Astrocyte (in vitro differentiated cells and primary cell): ENCODE measurements at regions not wholly inside any gene's neighbourhood (a gene's known extent, or its start where the extent isn't known, plus 50 kb on each side); places are given as distances from the start of the nearest gene placed in this dataset.
"Not testable (repeated sequence)": the region's sequence is repeated elsewhere in the genome, so short reads cannot be mapped to it uniquely, and the experiment has no call there.

Experiments used
- DNase-seq: peaks from one replicate; pipeline ENCODE4 v3.0.0-alpha.2; 2010; ENCODE audit warnings: low read depth
- FAIRE-seq: peaks from 2 replicates; lab custom pipeline; 2011; peaks lifted over from hg19 to GRCh38; lab: Jason Lieb, UNC
- H2AFZ ChIP-seq: 2 replicates; pipeline ENCODE4 v1.6.0; 2012; ENCODE audit warnings: low read depth, low read length, inconsistent platforms
- H3K27ac ChIP-seq: 2 replicates; pipeline ENCODE4 v1.5.1; 2011; ENCODE audit warnings: low read depth, low read length, inconsistent platforms
- H3K27me3 ChIP-seq: 2 replicates; pipeline ENCODE4 v1.6.0; 2011; ENCODE audit warnings: low read length, inconsistent platforms; ENCODE audit not compliant: insufficient read depth
- H3K36me3 ChIP-seq: 2 replicates; pipeline ENCODE4 v1.5.1; 2011; ENCODE audit warnings: low read length, inconsistent platforms; ENCODE audit not compliant: insufficient read depth
- H3K4me1 ChIP-seq: 2 replicates; pipeline ENCODE4 v1.5.1; 2011; ENCODE audit warnings: low read length, inconsistent platforms; ENCODE audit not compliant: insufficient read depth
- H3K4me2 ChIP-seq: 2 replicates; pipeline ENCODE4 v1.6.0; 2012; ENCODE audit warnings: low read length, inconsistent platforms
- H3K4me3 ChIP-seq: 2 replicates; pipeline ENCODE4 v1.5.1; 2011; ENCODE audit warnings: low read depth, mild to moderate bottlenecking, low read length, inconsistent platforms; ENCODE audit not compliant: insufficient read depth
- H3K79me2 ChIP-seq: 2 replicates; pipeline ENCODE4 v1.6.0; 2012; ENCODE audit warnings: mild to moderate bottlenecking, low read length, inconsistent platforms; ENCODE audit not compliant: insufficient read depth
- H3K9ac ChIP-seq: 2 replicates; pipeline ENCODE4 v1.6.0; 2012; ENCODE audit warnings: mild to moderate bottlenecking, low read length, inconsistent platforms
- H3K9me3 ChIP-seq: 2 replicates; pipeline ENCODE4 v1.5.1; 2012; ENCODE audit warnings: low read depth, mild to moderate bottlenecking, low read length, inconsistent platforms; ENCODE audit not compliant: insufficient read depth
- H4K20me1 ChIP-seq: 2 replicates; pipeline ENCODE4 v1.6.0; 2012; ENCODE audit warnings: low read length, inconsistent platforms; ENCODE audit not compliant: insufficient read depth
- H3K27ac Mint-ChIP-seq: one replicate; pipeline ENCODE4 v1.8.0; 2021; ENCODE audit warnings: mild to moderate bottlenecking, mixed read lengths; ENCODE audit not compliant: unreplicated experiment
- H3K27me3 Mint-ChIP-seq: one replicate; pipeline ENCODE4 v1.8.0; 2021; ENCODE audit warnings: low read depth, mixed read lengths; ENCODE audit not compliant: unreplicated experiment
- H3K36me3 Mint-ChIP-seq: one replicate; pipeline ENCODE4 v1.8.0; 2021; ENCODE audit warnings: low read depth, mixed read lengths; ENCODE audit not compliant: unreplicated experiment
- H3K4me1 Mint-ChIP-seq: one replicate; pipeline ENCODE4 v1.8.0; 2021; ENCODE audit warnings: low read depth, mixed read lengths; ENCODE audit not compliant: unreplicated experiment
- H3K4me3 Mint-ChIP-seq: one replicate; pipeline ENCODE4 v1.8.0; 2021; ENCODE audit warnings: mild to moderate bottlenecking, moderate library complexity, mixed read lengths; ENCODE audit not compliant: unreplicated experiment
- H3K9me3 Mint-ChIP-seq: one replicate; pipeline ENCODE4 v1.8.0; 2021; ENCODE audit warnings: mild to moderate bottlenecking, mixed read lengths; ENCODE audit not compliant: unreplicated experiment
- CTCF ChIP-seq: IDR thresholded peaks from 2 replicates; pipeline ENCODE4 v1.5.1; 2011; ENCODE audit warnings: low read depth, mild to moderate bottlenecking, inconsistent platforms, low read length, moderate library complexity; ENCODE audit not compliant: insufficient read depth
- EZH2 ChIP-seq: IDR thresholded peaks from 2 replicates; pipeline ENCODE4 v1.6.1; 2012; ENCODE audit warnings: mild to moderate bottlenecking, low read length, inconsistent platforms; ENCODE audit not compliant: insufficient read depth

- H3K4me2 ChIP-seq: no peak overlapping the region
Measured at GRCh38 chr3:190941694-190942260, 79.3 kb upstream of the GMNC start.

GRCh38 chr3:190934616-190935015, 72.1 kb upstream of the GMNC start:
- not testable (repeated sequence) for H3K9me3 ChIP-seq, FAIRE-seq, H3K4me1 Mint-ChIP-seq, H3K36me3 Mint-ChIP-seq, H3K79me2 ChIP-seq, H3K4me1 ChIP-seq, H3K27me3 Mint-ChIP-seq, H3K27ac Mint-ChIP-seq, H3K9me3 Mint-ChIP-seq, H3K4me2 ChIP-seq, DNase-seq, H2AFZ ChIP-seq, H3K4me3 Mint-ChIP-seq, H3K27me3 ChIP-seq, H3K9ac ChIP-seq, H3K36me3 ChIP-seq, H3K4me3 ChIP-seq, H4K20me1 ChIP-seq, H3K27ac ChIP-seq

More at GRCh38 chr3:190941694-190942260, 79.3 kb upstream of the GMNC start:
- no peak for TF ChIP-seq CTCF
- no peak for TF ChIP-seq EZH2
- no peak overlapping the region for H2AFZ ChIP-seq
- Mint-ChIP-seq H3K4me1 (no peaks in the 10 kb centered on the region), H3K27ac (no peak overlapping the region), H3K27me3 (no peaks in the 10 kb centered on the region), H3K9me3 (no peaks in the 10 kb centered on the region), H3K4me3 (no peak overlapping the region), H3K36me3 (no peaks in the 10 kb centered on the region)
- no peaks in the 10 kb centered on the region for H4K20me1 ChIP-seq
- no peaks in the 10 kb centered on the region for H3K9me3 ChIP-seq
- no peaks in the 10 kb centered on the region for H3K4me1 ChIP-seq
- H3K27me3 ChIP-seq: no peaks in the 10 kb centered on the region
- DNase-seq: no peak
- no peaks in the 10 kb centered on the region for H3K79me2 ChIP-seq
- no peak overlapping the region for H3K9ac ChIP-seq
- no peaks in the 10 kb centered on the region for H3K36me3 ChIP-seq
- no peak overlapping the region for H3K27ac ChIP-seq
- FAIRE-seq: no peak
- H3K4me3 ChIP-seq: no peak overlapping the region

GRCh38 chr3:190926619-190927018, 64.1 kb upstream of the GMNC start:
- H3K27ac Mint-ChIP-seq: no peak overlapping the region
- FAIRE-seq: no peak

More at GRCh38 chr3:190926619-190927018, 64.1 kb upstream of the GMNC start:
- H3K36me3 Mint-ChIP-seq: no peaks in the 10 kb centered on the region
- no peaks in the 10 kb centered on the region for H3K27me3 ChIP-seq
- TF ChIP-seq EZH2 (no peak), CTCF (no peak)
- H3K4me1 Mint-ChIP-seq: no peaks in the 10 kb centered on the region
- H3K9ac ChIP-seq: no peak overlapping the region
- H3K27ac ChIP-seq: no peak overlapping the region
- H3K79me2 ChIP-seq: no peaks in the 10 kb centered on the region
- no peak for DNase-seq
- H4K20me1 ChIP-seq: no peaks in the 10 kb centered on the region
- H3K4me2 ChIP-seq: no peak overlapping the region
- H3K27me3 Mint-ChIP-seq: peaks cover 1% of the 10 kb centered on the region
- no peak overlapping the region for H3K4me3 Mint-ChIP-seq
- H2AFZ ChIP-seq: no peak overlapping the region
- no peaks in the 10 kb centered on the region for H3K4me1 ChIP-seq
- no peaks in the 10 kb centered on the region for H3K36me3 ChIP-seq
- H3K4me3 ChIP-seq: no peak overlapping the region
- no peaks in the 10 kb centered on the region for H3K9me3 ChIP-seq
- H3K9me3 Mint-ChIP-seq: no peaks in the 10 kb centered on the region
